Middle frontal gyrus (tissue), 1 donor: ENCODE measurements at regions not wholly inside any gene's neighbourhood (a gene's known extent, or its start where the extent isn't known, plus 50 kb on each side); places are given as distances from the start of the nearest gene placed in this dataset.

Source experiments
- DNase-seq: peaks from one replicate; pipeline ENCODE4 v3.0.0-alpha.2; 2015; ENCODE audit warnings: low spot score; ENCODE audit errors: extremely low spot score

DNA sequence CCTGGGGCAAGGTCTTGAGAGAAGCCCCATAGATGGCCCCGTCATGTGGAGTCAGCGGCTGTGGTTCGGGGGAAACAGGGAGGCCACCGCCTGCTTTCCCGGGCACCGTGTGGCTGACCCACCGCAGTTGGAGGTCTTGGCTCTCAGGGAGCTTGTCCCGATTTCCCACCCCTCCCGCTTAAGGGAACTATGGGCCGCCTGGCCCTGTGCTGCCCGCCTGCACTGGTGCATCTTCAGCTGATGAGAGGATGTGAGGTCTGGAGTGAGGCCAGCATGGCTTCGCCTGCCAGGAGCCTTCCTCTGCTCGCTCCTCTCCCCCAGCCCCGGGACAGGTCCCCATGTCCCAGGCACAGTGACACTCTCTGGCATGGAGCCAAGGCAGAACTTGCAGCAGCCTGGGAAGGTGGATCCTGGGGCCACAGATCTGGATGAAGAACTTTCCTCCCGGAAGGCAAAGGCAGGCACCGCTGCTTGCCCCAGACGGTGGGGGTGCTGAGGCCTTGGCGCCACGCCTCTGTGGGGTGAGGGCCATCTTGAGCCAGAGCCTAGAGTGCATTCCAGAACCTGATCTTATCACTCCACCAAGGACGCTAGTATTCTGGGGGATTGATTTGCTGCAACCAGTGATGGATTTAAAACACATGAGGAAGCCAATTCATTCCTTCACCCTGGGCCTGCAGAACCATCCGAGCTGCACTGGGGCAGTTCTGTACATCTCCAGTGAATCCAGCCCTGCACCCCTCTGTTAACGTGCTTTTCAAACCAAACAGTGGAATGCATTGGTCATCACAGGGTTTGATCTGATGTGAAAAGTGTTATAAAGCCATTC is 178.6 kb upstream of the TNRC6C start:
- DNase-seq = no peak

- no peak for DNase-seq
Measured at GRCh38 chr17:77781536-77781935, 177.0 kb upstream of the TNRC6C start.

GRCh38 chr17:77782201-77782600 is 176.3 kb upstream of the TNRC6C start:
- no peak for DNase-seq

- no peak for DNase-seq
Measured at GRCh38 chr17:77782611-77783010, 175.9 kb upstream of the TNRC6C start.

DNA sequence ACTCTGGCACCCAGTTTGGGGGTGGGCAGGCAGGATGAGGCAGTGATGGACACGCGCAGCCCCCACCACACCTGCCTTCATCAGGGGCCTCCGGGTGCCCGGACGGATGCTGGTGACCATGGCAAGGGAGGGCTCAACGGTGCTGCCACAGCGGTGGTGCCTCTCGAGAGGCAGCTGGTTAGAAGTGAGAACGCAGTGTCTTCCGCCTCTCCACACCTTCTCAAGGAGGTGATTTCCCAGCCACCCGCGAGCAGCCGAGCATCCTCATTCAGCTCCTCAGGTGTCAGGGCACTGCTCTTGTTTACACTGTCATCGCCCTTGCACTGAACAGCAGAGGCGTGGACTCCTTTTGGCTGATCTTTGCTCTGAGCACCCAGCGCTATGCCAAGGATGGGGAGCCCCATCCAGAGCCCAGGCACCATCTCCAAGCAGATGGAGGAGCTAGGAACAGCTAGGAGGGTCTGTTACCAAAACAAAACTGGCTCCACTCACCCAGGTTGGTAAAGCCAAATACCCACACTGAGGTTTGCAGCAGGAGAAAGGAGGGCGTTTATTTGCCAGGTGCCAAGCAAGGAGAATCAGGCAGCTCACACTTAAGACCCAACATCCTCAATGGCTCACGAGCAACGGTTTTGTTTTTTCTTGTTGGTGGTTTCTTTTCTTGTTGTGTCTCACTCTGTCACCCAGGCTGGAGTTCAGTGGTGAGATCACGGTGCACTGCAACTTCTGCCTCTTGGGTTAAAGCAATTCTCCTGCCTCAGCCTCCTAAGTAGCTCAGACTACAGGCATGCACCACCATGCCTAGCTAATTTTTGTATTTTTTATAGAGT is 174.3 kb upstream of the TNRC6C start:
- DNase-seq = no peak

GRCh38 chr17:77785312-77785905 is 173.1 kb upstream of the TNRC6C start:
- DNase-seq = no peak

- DNase-seq = no peak
Measured at GRCh38 chr17:77786090-77786489, 172.4 kb upstream of the TNRC6C start.

DNA sequence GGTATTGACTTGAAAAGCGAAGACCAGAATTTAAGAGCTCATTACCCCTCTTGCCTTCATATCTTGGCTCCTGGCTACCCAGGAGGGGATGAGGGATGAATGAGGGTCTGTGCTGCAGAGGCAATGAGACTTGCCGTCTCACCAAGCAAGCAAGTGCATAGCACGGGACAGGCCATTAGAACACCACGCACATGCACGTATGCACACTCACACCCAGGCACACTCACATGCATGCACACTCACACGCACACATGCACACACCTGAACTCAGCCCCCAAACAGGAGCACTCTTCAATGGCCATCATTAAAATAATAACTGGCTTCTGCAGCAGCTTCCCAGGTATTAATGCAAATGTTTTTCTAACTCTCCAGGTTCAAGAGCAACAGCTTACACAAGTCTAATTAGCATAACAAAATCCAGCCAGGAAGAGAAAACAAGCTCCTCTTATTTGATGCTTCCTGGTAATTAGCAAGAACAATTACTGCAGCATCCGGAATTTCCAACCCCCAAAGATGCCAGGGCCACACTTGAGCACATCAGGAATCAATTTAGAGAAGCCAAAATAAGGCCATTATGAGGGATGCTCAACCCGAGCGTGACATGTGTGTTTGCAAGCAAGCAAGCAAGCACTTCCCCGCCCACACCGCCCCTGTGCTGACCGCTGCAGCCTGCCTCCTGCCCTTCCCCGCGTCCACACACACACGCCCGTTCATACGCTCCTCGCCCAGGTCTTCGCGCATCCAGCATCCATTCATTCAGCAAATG is 171.6 kb upstream of the TNRC6C start:
- DNase-seq = no peak

GRCh38 chr17:77790143-77790829 is 168.2 kb upstream of the TNRC6C start:
- no peak for DNase-seq

GRCh38 chr17:77792626-77793025 is 165.9 kb upstream of the TNRC6C start:
- no peak for DNase-seq

- DNase-seq = no peak
Measured at GRCh38 chr17:77793146-77793970, 165.1 kb upstream of the TNRC6C start.

- no peak for DNase-seq
Measured at GRCh38 chr17:77793971-77794235, 164.6 kb upstream of the TNRC6C start.

- DNase-seq = no peak
Measured at GRCh38 chr17:77794846-77795245, 163.7 kb upstream of the TNRC6C start.

- no peak for DNase-seq
Measured at GRCh38 chr17:77795685-77796084, 162.8 kb upstream of the TNRC6C start.

DNA sequence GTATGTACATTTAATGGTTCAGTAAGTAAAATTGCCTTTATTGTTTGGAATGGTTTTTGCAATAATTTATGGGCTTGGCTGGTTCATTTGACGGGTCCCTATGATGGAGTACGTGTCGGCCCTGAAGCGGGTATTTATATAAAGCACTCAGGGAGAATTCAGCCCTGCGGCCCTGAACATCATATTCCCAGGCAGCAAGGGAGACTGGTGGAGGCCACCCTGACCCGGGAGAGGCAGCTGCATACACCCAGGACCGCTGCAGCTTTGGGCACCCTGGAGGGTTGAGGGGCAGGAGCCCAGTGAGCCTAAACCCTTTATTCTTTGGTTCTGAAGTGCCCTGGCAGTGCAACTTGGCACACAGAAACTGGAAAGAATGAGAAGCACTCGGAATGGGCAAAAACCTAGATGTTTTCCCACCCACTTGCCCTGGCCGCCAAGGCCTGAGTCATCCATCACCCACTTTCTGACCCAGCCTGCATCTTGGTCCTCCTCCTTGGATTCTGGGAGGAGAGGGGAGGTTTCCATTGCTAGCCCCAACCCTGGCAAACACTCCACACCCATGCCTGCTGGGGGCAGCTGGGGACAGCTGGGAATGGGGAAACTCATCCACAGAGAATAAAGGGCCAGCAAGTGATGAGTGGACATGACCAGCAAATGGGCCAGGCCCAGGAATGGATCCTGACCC is 162.2 kb upstream of the TNRC6C start:
- DNase-seq = no peak

DNA sequence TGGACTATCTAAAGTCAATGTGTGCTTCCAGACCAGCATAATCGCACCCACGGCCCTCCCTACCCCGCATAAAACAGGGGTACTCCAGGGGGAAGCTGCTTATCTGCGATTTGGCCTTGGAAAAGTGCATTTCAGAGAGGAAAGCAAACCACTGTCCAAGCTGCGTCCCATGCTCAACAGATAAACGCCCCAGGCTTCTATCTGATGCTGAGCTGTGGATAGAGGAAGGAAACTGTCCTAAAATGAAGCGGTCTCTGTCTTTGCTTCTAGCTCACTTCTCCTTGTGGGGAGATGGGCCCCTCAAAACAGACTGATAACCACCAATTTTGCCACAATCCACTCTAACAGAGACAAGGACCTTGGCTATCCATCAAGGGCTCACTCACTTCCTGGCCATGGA is 160.5 kb upstream of the TNRC6C start:
- DNase-seq = no peak

GRCh38 chr17:77798481-77798880 is 160.0 kb upstream of the TNRC6C start:
- no peak for DNase-seq

DNA sequence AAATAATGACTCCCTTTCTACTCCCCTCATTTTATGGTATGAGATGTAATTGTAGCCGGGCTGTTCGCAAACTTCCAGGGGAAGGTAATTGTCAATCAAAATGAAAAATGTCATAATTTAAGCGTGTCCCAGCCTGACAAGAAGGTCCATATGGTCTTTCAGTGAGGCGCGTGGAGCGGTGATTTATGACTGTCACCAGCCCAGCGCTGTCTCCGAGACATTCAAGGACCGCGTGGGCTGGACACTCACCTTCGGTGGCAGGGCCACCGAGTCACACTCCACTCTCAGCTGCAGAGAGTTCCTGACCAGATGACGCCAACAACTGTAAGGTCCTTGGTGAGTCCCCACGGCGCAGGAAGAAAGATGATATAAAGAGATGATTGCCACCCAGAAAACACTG is 157.7 kb upstream of the TNRC6C start:
- no peak for DNase-seq

DNA sequence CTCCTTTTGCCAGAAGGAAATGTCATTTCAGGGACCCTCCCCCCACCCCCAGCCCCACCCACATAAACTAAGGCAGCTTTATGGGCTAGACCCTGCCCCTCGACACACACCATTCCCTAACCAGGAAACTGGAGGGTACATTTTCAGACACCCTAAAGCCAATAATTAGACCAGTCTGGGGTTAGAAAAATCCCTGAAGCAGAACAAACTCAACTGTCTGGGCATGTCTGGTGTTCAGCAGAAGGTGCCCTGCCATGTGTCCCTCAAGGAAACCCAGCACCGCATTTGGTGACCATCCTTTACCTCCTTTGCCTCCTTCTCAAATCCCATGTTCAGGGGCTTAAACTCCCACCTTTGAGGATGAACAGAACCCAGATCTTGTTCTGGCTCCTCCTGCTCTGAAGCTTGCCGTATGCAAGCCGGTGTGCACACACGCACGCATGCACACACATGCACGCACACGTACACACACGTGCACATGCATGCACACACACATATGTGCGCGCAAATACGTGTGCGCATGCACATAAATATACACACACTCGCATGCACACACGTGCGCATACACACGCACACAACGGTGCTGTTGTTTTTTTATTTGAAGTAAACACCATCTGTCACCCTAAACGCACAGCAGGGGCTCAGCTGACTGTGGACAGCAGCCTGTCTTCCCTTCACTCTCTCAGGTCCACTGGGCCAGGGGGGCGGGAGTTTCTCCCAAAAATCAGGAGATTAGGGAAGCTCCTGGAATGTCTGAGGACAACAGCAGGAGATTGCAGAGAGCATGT is 156.8 kb upstream of the TNRC6C start:
- no peak for DNase-seq
